ENCODE measurements at regions not wholly inside any gene's neighbourhood (a gene's known extent, or its start where the extent isn't known, plus 50 kb on each side); places are given as distances from the start of the nearest gene placed in this dataset.

DNA sequence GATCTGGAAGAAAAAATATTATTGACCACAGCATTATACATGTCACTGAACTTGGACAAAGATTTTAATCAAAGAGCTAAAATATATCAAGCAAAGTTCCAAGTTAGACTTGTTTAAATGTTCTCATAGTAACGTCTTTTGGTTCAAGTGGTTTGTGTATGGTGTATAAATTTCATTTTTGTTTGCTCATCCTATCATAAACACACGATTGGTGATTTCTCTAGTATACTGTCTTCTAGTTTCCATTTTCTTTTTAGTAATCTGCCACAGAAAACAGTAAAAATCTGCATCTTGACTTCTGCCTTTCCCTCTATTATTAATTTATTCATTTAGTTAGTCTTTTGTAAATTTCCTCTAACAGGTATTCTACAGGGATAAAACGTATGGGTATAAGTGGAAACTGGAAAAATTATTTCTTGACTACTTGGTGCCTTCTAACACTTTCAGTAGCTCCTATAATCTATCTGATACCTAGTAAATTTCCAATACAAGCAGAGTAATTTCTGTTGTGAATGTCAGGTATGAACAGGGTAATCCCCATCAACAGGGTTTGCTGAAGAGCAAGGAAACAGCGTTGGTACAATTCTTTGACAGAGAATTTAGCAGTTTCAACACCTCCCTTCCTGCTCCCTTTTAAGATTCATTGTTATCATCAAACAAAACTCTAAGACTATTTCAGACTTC lies 268.0 kb downstream of the PTPRC start:
- no peak for DNase-seq

DNA sequence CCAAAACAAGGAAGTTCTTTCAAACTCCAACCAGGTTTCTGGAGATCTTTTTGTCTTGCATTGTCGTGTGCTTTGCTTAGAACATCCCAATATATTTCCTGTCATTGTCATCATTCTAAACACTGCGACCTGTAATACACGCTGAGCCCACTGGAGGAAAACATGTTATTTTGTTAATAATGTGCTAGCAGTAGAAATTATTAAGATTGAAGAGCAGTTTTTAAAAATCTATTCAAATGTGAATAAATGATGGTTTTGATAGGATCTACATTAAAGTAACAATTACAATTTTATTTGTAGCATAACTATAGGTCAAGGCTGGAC lies 268.5 kb downstream of the PTPRC start:
- no peak for DNase-seq

DNA sequence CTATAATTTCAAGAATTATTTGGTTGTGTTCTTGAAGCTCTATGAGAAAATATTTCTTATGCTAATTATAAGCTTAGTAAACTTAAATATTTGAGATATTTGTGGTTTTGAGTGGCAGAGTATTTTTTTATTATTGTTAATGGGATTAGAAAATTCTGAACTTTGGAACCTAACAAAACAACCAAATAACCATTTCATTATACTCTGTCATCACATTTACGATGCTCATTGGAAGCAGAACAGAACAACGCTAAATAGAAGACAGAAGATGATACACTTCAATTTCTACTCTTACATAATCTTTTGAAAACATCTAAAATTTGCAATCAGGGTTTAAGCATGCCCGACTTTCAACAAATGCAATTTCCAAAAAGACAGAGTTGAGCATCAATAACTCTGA lies 270.2 kb downstream of the PTPRC start:
- DNase-seq: no peak

GRCh38 chr1:198909973-198910372 lies 271.1 kb downstream of the PTPRC start:
- no peak for DNase-seq

DNA sequence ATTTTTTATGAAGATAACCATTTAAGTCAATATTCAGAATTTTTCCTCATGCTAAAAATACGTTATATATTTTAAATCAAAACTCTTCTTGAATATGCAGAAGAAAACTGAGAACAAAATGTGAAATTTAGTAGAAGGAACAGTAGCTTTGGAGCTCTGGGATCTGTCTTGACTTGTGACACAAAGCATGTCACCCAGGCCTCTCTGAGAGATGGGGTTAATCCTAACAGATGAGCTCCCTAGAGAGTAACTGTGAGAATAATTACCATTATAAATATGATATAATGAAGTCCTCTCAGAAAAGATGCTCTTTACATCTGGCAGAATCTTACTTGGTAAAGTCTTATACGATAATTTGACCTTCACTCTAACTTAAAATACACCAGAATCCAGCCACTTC lies 272.0 kb downstream of the PTPRC start:
- DNase-seq: no peak

DNA sequence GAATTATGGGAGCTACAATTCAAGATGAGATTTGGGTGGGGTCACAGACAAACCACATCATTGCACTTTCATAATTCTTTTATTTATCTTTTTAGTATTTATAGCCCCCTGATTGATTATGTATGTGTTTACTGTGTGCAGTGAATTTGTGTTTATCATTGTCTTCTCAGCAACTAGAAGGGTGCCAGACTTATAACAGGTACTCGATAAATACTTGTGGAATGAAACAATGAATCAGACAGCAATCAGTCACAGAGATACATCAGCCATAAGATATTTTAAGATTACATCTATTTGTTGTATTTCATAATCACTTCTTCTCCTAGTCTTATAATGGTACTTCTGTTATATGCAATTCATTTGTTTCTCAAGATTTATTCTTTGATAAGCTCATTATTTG lies 273.2 kb downstream of the PTPRC start:
- DNase-seq: no peak

GRCh38 chr1:198913667-198914066 lies 274.8 kb downstream of the PTPRC start:
- no peak for DNase-seq

DNA sequence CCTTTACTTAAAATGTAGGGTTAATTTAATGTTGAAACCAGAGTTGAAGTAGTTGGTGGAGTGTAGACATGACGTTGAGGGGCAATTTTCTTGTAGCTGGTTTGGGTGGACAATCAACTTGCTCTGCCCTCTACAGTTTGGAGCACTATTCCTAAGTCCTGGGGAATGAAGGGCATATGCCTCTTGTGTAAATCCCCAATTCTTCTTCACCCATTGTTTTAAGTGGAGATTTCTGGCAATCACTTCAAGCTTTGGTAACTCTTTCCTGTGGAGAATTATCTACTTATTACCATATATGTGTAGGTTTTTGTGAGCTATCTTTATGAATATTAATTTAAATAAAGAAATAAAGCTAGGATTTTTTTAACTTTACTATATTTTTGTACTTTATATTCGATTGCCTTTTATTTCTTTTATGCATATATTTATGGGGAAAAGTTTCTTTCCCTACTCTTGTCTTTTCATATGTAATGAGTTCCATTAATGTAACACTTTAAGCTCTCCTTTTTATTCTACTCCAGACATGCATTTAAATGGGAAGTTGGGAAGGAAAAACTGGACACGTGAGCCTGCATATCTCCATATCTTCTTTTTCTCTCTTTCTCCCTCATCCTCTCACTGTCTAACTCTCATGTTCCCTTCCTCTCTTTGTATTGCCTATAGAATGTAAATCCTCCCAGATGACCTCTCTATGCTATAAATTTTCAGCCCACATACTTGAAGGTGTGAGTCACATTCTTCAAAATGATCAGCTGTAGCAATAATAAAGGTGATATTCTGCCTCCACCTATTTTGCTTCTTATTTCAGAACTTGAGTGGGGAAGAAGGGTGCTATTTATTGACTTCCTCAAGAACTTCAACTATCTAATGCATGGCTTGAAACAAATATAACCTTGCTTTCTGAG lies 276.7 kb downstream of the PTPRC start:
- DNase-seq: no peak

DNA sequence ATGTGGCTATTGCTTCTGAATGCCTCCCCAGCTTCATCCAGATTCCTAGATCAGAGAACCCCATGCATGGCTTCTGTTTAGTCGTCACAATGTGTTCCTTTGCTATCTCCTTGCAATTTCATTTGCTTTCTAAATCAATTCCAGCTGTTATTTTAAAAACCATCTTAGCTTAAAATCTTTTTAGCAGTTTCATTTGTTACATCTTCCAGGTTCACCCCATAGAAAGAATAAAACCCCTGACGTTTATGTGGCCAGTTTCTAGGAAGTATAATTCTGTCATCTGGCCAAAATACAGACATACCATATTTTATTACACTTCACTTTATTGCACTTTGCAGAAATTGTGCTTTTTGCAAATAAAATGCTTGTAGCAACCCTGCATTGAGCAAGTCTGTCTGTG lies 278.4 kb downstream of the PTPRC start:
- no peak for DNase-seq

DNA sequence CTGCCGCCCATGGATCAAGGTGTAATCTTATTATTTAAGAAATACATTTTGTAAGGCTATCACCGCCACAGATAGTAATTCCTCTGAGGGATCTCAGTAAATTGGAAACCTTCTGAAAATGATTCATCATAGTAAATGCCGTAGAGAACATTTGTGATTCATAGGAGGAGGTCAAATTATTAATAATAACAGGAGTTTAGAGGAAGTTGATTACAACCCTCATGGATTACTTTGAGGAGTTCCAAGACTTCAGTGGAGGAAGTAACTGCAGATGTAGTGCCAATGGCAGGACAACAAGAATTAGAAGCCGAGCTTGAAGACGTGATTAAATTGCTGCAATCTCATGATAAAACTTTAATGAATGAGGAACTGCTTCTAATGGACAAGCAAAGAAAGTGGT lies 280.1 kb downstream of the PTPRC start:
- DNase-seq: no peak

- no peak for DNase-seq
Observed at GRCh38 chr1:198919667-198920398, 281.0 kb downstream of the PTPRC start.

DNA sequence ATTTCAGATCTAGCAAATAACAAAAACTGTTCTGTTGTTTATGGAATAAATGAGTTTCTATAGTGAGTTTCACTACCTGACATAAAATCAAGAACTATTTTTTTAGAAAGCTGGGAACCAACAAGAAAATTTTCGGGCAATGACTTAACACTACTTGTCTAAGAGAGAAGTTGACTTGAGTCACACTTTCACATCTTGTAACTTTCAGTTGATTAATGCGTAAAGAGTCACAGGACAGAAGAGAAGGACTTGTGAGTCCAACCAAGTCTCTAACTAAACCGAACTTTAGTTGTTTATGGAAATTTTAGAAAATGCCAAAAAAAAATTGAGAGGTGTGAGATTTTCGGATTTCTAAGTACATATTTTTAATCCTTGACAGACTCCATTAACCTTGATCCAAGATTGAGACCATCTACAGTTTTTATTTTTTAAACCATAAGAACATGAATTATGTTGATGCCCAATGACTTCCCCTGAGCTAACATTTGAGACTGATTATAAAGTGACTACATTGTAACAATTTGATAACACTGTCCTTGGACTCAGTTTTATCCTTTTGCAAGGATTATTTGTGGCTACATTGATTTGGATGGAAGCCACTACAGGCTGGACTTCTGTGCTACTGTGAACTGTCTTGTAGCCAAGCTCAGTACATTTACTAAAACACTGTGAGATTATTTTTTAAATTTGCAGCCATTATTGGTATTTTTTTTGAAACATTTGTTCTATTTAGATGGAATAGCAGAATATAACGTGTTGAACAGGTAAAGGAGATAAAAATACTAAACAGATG lies 284.0 kb downstream of the PTPRC start:
- no peak for DNase-seq

DNA sequence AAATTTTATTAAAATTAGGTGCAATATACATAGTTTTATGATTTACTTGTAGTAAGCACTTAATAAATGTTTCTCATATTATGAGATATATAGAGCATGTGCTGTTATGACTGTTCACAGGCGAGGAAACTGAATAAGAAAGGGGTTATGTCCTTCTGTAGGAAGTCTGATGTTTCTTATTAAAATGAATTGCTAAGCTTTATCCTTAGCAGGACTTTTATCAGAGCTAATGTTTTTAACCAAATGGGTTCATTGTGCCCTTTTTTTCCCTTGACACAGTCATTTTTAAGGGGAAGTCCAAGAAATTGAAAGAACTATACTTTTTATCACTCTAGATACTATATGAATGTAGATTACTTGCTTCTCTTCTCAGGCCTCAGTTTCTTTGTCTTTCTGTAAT lies 285.2 kb downstream of the PTPRC start:
- DNase-seq: no peak

GRCh38 chr1:198925567-198925966 lies 286.7 kb downstream of the PTPRC start:
- DNase-seq: no peak

GRCh38 chr1:198927129-198927528 lies 288.3 kb downstream of the PTPRC start:
- DNase-seq: no peak

DNA sequence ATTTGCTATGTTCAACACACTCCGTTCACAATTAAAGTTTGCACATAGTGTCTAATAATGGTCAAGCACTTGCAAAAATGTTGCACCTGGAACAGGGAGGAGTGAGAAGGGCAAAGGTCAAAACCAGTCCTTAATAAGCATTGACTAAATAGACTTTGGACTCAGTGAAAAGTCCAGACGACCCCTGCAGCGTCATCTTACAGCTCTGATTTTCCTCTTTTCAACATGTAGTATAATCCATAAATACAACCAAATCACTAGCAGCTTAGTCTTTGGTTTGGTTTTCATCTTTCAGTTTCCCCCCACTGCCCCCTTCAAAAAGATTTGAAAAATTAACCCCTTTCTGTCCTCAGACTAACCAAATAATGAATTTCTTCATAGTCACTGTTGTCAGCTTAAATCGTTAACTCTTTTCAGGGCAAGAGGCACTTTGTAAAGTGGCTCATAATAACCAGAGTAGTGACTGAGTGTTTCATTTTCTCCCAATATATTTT lies 290.3 kb downstream of the PTPRC start:
- no peak for DNase-seq

DNA sequence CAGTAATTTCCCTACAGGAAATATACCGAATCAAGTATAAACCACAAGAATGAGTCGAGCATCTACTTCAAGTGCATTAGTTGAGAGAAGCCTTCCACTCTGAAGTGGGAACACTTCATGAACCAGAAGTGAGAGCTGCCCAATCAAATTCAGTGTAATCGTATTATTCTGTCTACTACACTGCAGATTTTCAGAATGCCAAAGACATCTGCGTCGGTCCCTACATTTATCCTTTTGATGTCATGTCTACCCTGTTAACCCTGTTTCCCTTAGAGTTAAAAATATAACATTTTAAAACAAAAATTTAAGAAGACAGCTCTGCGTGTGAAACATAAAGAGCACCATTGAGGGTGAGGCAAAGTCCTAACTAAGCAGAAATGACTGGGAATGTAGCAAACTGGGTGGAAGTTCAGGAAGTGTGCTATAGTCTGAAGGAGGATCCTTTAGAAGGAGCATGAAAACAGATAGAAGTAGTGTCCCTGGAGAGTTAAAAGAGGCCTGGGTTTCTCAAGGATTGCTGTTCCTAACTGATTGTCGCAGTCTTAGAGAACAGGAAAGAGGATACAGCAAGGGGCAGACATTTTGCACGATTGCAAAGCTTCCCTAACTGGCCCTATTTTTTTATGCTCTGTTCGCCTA lies 291.2 kb downstream of the PTPRC start:
- no peak for DNase-seq

- DNase-seq: no peak
Observed at GRCh38 chr1:198932351-198932991, 293.6 kb downstream of the PTPRC start.

DNA sequence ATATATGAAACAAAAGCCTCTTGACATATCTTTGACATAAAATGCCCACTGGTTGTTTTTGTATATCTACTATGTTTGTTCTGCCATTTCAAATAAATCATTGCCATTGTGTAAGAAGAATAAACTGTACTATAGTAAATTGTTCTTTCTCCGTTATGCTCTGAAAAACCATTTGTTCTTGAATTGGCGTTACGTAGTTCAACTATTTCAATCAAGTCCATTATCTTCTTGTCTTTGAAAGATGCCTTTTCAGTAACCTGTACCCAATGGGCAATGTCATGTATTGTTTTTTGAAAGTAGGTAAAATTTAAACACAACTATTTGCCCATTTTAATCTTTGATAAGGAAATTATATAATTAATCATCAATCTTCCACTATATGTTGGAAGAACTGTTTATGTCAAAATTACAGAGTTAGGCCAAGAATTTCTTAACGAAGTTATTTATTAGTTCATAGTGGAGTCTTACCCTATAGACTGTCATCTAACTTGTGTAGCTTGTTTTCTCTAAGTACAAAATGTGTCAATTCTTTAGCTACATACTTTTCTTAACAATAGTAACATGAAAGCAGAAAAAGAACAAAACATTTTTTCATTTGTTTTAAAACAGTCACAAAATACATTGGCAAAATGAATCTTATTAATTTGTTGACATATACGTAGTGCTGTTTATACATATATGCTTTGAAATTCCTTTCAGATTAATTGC lies 294.8 kb downstream of the PTPRC start:
- no peak for DNase-seq

DNA sequence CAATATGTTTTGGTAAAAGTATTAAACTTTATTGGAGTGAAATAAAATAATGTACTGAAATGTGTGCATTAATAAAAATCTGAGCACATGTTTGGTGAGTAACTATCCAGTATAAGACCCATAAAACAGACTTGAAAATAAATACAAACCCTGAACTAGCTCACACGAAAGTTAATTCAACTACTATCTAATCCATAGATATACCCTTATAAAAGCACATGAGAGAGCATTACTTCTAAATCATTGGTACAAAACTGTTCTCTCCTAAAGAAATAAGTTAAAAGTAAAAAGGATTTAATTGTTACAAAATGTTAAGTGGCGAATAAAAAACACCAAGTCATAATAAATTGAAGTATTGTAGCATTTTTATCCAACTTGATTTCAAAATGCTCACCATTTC lies 295.6 kb downstream of the PTPRC start:
- DNase-seq: no peak

DNA sequence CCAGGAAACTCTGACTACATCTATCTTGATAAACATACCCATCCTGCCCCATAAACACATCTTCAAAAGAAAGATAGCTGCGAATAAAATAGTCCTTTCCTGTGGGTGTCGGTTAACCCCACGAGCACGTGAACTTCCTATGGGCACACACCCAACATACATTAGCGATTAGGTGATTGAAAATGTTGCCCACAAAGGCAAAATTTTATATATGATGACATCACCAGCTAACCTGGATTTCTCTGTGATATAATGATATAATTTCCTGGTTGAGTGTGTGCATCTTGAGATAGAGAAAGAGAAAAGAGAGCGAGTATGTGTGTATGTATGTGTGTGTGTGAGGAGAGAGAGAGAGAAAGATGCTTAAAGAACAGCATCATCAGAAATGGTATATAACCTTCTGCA lies 296.1 kb downstream of the PTPRC start:
- peak; percentile 36 for DNase-seq

All from effector CD8-positive, alpha-beta T cell (primary cell).